GM12873 (cell line): ENCODE measurements at regions not wholly inside any gene's neighbourhood (a gene's known extent, or its start where the extent isn't known, plus 50 kb on each side); places are given as distances from the start of the nearest gene placed in this dataset.

Experiments used
- CTCF ChIP-seq: IDR thresholded peaks from 2 replicates; pipeline ENCODE4 v1.5.1; 2012; ENCODE audit warnings: low read depth, mild to moderate bottlenecking, moderate library complexity, low read length, control low read depth; ENCODE audit not compliant: insufficient read depth; ENCODE audit errors: missing control alignments

GRCh38 chr18:34025191-34025801 is 199.4 kb downstream of the NOL4 start:
- no peak for TF ChIP-seq CTCF

- no peak for TF ChIP-seq CTCF
Observed at GRCh38 chr18:34023471-34023870, 201.2 kb downstream of the NOL4 start.

DNA sequence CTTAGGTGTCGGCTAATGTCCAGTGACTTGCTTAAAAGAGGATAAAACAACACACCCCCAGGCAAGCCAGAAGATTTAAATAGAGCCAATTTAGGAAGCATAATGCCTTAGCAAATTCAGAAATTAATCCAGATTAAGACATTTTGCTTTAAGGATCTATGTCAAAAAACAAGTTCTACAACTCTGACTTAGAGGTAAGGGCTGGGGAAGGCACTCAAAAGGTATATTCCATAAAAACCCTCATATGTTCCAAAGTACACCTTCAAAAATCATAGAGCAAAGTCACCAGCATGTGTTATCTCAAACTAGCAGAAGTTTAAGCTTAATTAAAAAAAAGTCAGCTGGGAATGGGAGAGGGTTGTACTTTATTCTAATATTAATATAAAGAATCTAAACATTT is 206.4 kb downstream of the NOL4 start:
- no peak for TF ChIP-seq CTCF

DNA sequence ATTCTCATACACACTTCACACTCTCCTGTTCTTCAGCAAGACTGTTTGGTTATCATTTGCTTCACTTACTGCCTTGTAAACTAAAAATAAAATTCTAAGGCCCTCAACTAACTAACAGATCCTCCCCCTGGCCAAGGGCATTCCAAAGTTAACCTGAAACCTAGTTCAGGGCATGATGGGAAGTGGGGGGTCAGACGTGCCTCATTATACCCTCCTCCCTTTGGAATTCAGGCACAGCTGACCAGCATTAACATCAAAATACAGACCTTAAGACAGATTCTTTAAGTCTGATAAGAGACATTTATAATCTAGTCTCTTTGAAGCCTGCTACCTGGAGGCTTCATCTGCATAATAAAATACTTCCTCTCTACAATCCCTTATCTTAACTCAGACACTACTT is 221.0 kb downstream of the NOL4 start:
- TF ChIP-seq CTCF, result no peak

DNA sequence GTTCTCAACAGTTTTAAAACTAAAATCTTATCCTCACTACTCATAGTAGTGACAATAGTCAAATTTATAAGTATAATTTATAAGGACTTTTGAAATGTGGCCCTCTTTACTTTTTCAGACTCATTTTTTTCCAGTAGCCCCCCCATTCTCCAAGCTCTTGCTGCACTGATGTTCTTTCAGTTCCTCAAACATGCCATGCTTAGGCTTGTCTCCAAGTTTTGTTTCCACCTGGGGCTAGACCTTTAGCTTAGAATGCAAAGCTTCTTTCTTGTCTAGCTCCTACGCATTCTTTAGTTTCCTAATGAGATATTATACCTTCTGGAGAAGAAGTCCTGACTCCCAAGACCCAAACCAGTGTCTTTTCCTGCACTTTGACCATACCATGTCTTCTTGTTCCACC is 222.6 kb downstream of the NOL4 start:
- TF ChIP-seq CTCF, result no peak

- TF ChIP-seq CTCF, result no peak
Observed at GRCh38 chr18:34001376-34001775, 223.3 kb downstream of the NOL4 start.

- no peak for TF ChIP-seq CTCF
Observed at GRCh38 chr18:33987206-33987605, 237.5 kb downstream of the NOL4 start.

DNA sequence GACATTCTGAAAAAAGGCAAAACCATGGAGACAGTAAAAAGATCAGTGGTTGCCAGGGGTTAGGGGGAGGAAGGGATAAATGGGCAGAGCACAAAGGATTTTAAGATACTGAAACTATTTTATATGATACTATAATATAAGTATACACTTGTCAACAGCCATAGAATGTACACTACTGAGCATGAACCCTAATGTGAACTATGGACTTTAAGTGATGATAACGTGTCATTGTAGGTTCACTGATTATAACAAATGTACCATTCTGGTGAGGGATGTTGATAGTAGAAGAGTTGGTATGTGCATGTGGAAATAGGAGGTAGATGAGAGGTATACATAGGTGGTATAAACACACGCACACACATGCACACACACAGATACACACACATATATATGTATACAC is 241.6 kb downstream of the NOL4 start:
- TF ChIP-seq CTCF, result no peak
